ENCODE measurements at regions not wholly inside any gene's neighbourhood (a gene's known extent, or its start where the extent isn't known, plus 50 kb on each side); places are given as distances from the start of the nearest gene placed in this dataset.

DNA sequence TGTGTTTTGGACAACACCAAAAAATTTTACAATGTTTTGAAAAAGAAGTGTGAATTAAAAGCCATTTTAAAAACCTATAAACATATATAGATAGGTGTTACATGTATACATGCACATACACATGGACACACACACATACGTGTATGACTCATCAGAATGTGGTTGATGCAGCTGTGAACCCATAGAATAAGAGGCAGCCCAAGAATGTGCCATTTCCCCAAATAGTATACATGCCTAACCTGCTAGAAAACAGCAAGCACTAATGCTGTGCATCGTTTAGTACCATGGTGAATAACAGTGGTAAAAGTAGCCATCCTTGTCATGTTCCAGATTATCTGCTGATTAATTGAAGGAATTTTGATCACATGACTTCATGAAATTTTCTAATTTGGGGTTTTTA lies 149.0 kb downstream of the DSEL start:
- POLR2A ChIA-PET = no interaction called here
- CTCF ChIA-PET = no interaction called here
- no TSS peak for BruUV-seq (replicated peaks)
- Histone ChIP-seq H3K9me2 (ENCODE audit: insufficient read depth) (no peaks in the 10 kb centered on the region), H3K4me1 (ENCODE audit: control insufficient read depth in 1 of 2, insufficient read depth in 2 of 2, low read length in 2 of 2) (no peaks in the 10 kb centered on the region), H3K4me2 (ENCODE audit: low read length) (no peak overlapping the region), H3K4me3 (replicated peaks in 1 of 2; ENCODE audit: low read depth in 1 of 2, low read length in 2 of 2) (no peak overlapping the region), H3K9me3 (ENCODE audit: control insufficient read depth in 1 of 2, insufficient read depth in 1 of 2, low read depth in 1 of 2, low read length in 2 of 2) (peaks cover 15 to 16% of the 10 kb centered on the region in 2 experiments; a peak in 2 of 4 replicates), H3K27ac (ENCODE audit: low read depth, low read length) (no peak overlapping the region), H3K36me3 (ENCODE audit: control insufficient read depth in 1 of 2, insufficient read depth in 2 of 2, low read length in 2 of 2) (no peaks in the 10 kb centered on the region), H4K20me1 (ENCODE audit: insufficient read depth) (no peaks in the 10 kb centered on the region), H3K9ac (ENCODE audit: low read length) (no peak overlapping the region), H2AFZ (ENCODE audit: low read depth, low read length, poor library complexity, severe bottlenecking) (no peak overlapping the region), H3K79me2 (ENCODE audit: insufficient read depth, low read length) (no peaks in the 10 kb centered on the region), H3K27me3 (ENCODE audit: insufficient read depth, low read length) (no peaks in the 10 kb centered on the region)
- DNase-seq (ENCODE audit: low read depth, low spot score) (no peak), ATAC-seq (no peak)
- RAD21 ChIA-PET (ENCODE audit: low non-redundant PET in 1 of 2, low total read pairs in 2 of 2, uncharacterized antibody in 2 of 2, unreplicated experiment in 2 of 2) = no interaction called here
- intact Hi-C loops (cut with micrococcal nuclease) = no loop called here
- TF ChIP-seq EGR1 (IDR thresholded peaks at IDR 0.05; ENCODE audit: low read depth) (no peak), ZBTB33 (IDR thresholded peaks at IDR 0.05; ENCODE audit: extremely low read depth, insufficient replicate concordance, low read length) (no peak), REST (IDR thresholded peaks at IDR 0.05; ENCODE audit: low read depth) (no peak), POLR2AphosphoS5 (IDR thresholded peaks at IDR 0.05; ENCODE audit: low read depth, low read length) (no peak), EZH2 (IDR thresholded peaks at IDR 0.05) (no peak), SRF (IDR thresholded peaks at IDR 0.05; ENCODE audit: low read depth) (no peak), SIN3A (IDR thresholded peaks at IDR 0.05; ENCODE audit: low read depth) (no peak)

Measured in HCT116 (cell line).